SU-DHL-6 (cell line): ENCODE measurements at regions not wholly inside any gene's neighbourhood (a gene's known extent, or its start where the extent isn't known, plus 50 kb on each side); places are given as distances from the start of the nearest gene placed in this dataset.

Experiments
- EZH2phosphoT487 ChIP-seq: fragments of 200-600 bp; sonication (generic), shearing (Covaris generic); conservative IDR thresholded peaks from 2 replicates; pipeline ENCODE4 v1.6.1; 2018; ENCODE audit warnings: mild to moderate bottlenecking, antibody characterized with exemption, low read length, moderate library complexity, mixed read lengths
- TF ChIP-seq, protein P1 (sequence below): fragments of 200-600 bp; sonication (generic); IDR thresholded peaks from one replicate; pipeline ENCODE4 v1.5.1; 2017; ENCODE audit warnings: antibody characterized with exemption, mild to moderate bottlenecking, low read length, moderate library complexity; ENCODE audit not compliant: insufficient read depth, poor library complexity, severe bottlenecking

DNA sequence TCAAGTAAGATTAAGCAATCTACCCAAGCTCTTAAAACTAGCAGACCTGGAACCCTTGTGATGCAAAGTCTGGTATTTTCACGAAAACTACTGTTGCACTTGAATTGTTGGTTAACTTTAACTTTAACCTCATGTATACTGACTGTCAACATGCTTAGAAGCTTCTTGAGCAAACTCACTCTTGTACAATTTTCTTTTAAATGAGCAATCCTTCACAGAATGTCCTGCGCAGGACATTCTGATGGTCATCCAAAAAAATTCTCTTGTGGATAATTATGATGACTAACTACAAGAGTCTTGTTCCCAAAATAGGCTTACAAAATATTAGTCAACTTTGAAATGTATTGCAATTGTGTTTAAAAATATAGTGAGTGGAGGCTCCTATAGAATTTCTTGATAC lies 54.0 kb upstream of the PDE3A start:
- TF ChIP-seq, protein P1, sequence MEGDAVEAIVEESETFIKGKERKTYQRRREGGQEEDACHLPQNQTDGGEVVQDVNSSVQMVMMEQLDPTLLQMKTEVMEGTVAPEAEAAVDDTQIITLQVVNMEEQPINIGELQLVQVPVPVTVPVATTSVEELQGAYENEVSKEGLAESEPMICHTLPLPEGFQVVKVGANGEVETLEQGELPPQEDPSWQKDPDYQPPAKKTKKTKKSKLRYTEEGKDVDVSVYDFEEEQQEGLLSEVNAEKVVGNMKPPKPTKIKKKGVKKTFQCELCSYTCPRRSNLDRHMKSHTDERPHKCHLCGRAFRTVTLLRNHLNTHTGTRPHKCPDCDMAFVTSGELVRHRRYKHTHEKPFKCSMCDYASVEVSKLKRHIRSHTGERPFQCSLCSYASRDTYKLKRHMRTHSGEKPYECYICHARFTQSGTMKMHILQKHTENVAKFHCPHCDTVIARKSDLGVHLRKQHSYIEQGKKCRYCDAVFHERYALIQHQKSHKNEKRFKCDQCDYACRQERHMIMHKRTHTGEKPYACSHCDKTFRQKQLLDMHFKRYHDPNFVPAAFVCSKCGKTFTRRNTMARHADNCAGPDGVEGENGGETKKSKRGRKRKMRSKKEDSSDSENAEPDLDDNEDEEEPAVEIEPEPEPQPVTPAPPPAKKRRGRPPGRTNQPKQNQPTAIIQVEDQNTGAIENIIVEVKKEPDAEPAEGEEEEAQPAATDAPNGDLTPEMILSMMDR = no peak
- no peak for TF ChIP-seq EZH2phosphoT487
